HG03045 (cell line): ENCODE measurements at regions not wholly inside any gene's neighbourhood (a gene's known extent, or its start where the extent isn't known, plus 50 kb on each side); places are given as distances from the start of the nearest gene placed in this dataset.
"Not testable (repeated sequence)": the region's sequence is repeated elsewhere in the genome, so short reads cannot be mapped to it uniquely, and the experiment has no call there.

Source experiments
- ATAC-seq: cut with Tn5 transposase; IDR thresholded peaks from one replicate; pipeline ENCODE4 v1.9.1; 2021; ENCODE audit warnings: mild to moderate bottlenecking, moderate library complexity; ENCODE audit not compliant: unreplicated experiment

DNA sequence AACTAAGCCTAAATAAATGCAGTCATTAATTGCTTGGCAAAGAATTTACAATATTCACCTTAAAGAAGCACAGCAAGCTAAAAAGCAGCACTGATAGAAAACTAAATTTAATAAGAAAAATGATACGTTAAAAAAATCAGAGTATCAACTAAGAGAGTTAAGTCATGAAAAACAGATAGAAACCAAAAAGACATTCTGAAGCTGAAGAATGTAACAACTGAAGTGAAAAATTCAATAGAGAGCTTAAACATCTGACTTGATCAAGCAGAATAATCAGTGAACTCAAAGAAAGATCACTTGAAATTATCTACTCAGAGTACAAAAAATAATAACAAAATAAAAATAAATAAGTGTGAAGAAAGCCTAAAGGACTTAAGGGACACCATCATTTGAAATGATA lies 588.0 kb upstream of the HS3ST1 start:
- no peak for ATAC-seq

GRCh38 chr4:12005471-12005870 lies 576.8 kb upstream of the HS3ST1 start:
- no peak for ATAC-seq

DNA sequence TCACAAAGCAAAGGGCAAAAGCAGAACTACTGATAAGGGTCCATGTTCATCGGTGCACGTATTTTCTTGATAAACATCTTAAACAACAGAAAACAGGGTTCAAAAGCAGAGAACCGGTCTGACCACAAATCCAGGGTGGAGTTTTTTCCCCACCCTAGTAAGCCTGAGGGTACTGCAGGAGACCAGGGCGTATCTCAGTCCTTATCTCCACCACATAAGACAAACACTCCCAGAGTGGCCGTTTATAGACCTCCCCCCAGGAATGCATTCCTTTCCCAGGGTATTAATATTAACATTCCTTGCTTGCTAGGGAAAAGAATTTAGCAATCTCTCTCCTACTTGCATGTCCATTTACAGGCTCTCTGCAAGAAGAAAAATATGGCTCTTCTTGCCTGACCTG lies 567.9 kb upstream of the HS3ST1 start:
- ATAC-seq = not testable (repeated sequence)

DNA sequence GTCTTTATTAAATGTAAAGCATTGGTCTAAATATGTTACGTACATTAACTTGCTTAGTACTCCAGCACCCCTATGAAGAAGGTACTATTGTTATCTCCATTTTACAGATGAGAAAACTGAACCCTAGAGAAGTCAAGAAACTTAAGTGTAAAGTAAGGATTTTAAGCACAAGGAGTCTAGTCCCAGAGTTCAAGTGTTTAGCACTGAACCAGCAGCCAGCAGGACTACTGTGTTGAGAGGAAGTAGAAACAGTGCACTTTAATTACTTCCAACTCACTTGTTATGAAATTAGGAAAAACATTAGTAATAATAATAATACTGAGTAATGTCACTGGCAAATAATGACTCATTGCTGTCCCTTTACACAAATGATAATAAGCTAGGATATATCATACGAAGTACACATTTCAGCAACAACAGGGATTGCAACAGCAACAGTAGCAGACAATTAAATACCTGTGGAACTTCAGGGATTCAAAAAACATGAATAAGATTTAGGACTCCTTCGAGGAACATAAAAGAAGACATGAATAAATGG lies 548.1 kb upstream of the HS3ST1 start:
- ATAC-seq = no peak

- ATAC-seq = no peak
Observed at GRCh38 chr4:11973270-11973669, 544.6 kb upstream of the HS3ST1 start.

DNA sequence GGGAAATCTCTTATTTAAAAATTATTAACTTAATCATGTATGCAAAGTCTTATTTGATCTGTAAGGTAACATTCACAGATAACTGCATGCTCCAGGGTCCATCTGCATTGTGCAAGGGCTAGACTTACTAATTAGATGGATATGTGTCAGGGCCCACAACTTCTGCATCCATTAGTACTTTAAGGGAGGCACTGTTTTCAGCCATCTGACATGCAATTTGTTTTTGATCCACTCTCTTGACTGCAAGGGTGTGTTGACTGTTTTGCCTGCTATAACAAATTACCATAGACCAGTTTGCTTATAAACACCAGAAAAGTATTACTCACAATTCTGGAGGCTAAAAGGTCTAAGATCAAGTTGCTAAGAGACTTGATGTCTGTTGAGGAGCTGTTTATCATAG lies 542.1 kb upstream of the HS3ST1 start:
- ATAC-seq = no peak

DNA sequence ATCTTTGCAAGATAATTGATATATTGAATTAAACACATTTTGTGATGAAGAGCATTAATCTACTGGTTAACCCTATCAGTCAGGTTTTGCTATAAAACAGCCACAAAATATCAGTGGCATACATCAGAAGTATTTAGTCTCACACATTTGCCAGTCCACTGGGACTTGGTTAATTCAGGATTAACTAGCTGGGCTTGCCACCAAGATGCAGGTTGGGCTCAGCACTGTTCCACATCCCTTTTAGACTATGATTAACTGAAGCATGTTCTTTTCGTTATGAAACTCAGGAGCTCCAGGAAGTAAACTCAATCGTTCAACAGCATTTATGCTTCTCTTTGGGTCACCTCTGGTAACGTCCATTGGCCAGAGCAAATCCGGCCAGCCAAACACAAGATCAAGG lies 538.1 kb upstream of the HS3ST1 start:
- ATAC-seq = no peak

DNA sequence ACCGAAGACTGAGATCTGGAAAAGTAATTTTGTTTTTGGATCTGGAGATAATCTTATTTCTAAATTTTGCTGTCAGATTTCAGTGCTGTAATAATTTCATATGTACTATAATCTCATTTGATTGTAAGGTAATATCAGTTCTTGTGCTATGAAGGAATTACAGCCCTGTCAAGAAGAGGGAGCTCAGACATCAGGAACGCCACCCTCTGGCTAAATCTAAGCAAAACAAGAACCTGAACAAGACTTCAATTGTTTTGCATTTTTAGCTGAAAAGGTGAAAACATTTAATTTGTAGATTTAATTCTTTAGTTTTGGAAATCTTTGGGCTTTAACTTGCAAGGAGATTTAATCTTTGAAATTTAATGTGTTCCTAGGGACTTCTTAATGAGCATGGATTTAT lies 525.4 kb upstream of the HS3ST1 start:
- ATAC-seq = no peak

DNA sequence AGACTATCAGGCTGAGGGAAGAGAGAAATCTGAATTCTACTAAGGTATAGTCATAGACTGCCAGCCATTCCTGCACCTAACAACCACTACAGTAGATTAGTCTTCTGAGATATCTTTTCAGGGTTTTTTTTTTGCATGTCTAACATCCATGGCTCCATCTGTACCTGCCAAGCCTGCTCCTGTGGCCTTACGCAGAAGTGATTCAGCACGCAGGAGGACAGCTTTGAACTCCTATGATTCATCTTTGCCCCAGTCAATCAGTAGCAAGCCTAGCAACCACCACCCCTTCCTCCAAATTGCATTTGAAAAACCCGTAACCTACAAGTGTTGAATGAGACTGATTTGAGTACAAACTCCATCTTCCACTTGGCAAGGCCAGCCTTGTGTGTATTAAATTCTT lies 520.7 kb upstream of the HS3ST1 start:
- ATAC-seq = no peak

- not testable (repeated sequence) for ATAC-seq
Observed at GRCh38 chr4:11947629-11948028, 518.9 kb upstream of the HS3ST1 start.

- no peak for ATAC-seq
Observed at GRCh38 chr4:11937941-11938340, 509.2 kb upstream of the HS3ST1 start.

- ATAC-seq = no peak
Observed at GRCh38 chr4:11931266-11931820, 502.6 kb upstream of the HS3ST1 start.

DNA sequence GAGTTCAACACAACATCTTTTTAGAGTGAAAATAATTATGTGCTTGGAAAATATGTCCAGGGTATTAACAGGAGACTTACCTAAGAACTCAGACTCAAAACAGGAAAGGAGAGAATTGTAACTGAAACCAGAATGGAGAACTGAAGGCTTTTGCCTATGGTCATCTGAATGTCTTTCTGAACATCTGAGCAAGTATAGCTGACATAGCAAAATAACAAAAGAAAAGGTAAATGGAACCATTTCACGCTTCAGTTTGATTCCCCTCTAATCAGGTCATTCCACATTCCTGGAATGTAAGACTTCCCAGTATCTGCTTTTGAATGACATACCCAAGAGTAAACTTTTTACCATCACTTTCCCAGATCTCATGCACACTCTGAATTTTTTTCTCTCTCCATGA lies 500.4 kb upstream of the HS3ST1 start:
- ATAC-seq = no peak

DNA sequence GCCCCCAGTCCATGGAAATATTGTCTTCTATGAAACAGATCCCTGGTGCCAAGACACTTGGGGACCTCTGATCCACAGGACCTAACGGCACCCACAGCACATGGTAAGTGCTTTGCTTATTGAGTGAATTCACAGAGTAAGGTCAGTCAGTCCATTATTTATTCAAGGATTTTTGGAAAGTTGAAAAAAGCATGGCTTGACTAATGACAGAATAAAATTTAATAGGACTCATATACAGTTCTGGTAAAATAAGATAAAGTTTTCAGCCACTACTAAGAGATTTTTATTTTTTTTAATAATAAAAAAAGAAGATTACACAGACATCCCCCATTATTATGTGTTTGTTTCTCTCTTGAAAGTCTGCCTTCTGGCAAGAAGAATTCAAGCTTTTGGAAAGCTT lies 490.6 kb upstream of the HS3ST1 start:
- ATAC-seq = no peak

DNA sequence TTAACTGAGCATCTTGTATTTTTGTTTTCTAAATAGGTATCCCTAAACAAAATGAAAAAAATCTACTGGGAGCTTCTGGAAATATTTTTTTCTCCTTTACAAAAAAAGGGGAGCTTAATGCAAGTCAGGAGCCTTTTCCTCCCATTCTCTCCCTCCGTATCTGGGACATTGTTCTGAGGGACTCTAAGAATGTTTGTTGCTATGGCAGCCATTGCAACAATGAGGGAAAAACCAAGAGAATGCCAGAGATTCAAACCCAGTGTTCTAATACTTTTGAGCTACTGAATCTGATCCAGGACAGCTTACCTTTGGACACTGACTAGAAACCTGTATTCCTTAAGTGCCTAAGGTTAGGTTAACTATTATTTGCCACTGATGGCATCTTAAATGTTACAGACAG lies 485.7 kb upstream of the HS3ST1 start:
- ATAC-seq = no peak

DNA sequence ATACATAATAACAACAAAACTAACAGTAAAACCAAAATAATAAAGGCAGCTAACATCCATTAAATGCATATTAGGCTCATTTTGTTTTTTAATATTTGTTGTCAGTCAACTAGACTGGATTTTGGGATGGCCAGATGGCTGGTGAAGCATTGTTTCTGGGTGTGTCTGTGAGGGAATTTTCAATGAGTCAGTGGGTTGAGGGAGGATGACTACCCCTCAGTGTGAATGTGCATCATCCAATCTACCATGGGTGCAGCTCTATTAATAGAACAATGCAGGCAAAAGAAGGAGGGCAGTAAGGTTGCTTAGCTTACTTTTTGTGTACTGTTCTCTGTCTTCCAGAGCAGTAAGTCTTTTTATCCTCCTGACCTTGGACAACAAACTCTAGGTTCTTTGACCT lies 484.2 kb upstream of the HS3ST1 start:
- no peak for ATAC-seq

- no peak for ATAC-seq
Observed at GRCh38 chr4:11910812-11911211, 482.1 kb upstream of the HS3ST1 start.

DNA sequence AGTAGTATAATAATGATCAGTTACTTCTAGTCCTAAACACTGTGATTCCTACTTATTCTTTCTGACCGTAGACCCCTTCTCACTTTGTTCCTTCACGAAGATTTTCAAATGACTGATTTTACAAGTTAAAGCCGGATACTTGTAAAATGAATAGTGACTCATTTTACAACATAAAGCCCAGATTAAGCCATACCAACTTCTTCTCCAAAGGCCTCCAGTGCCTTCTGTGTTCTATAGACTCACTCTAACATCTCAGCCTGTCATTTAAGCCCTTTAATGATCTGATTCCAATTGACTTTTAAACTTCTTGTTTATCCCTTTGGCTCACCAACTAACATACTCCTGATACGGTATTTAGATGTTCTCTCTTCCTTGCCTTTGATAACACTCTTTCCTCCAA lies 480.0 kb upstream of the HS3ST1 start:
- no peak for ATAC-seq

DNA sequence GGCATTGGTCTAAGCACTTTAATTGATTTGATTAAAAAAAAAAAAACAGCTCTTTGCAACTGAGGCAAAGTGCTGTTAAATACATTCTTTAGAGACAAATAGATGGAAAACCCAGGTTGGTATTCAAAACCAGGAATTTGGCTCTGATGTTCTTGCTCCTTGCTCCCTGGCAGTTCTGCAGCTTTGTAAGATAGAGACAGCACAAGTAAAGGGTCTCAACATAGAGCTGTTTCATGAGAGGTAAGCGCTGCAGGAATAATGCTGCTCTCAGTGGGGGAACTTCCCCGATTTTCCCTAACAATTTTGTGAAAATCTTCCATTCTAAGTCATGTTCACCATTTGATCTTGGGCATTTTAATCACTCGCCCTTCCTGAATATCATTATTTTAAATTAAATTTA lies 479.5 kb upstream of the HS3ST1 start:
- no peak for ATAC-seq

DNA sequence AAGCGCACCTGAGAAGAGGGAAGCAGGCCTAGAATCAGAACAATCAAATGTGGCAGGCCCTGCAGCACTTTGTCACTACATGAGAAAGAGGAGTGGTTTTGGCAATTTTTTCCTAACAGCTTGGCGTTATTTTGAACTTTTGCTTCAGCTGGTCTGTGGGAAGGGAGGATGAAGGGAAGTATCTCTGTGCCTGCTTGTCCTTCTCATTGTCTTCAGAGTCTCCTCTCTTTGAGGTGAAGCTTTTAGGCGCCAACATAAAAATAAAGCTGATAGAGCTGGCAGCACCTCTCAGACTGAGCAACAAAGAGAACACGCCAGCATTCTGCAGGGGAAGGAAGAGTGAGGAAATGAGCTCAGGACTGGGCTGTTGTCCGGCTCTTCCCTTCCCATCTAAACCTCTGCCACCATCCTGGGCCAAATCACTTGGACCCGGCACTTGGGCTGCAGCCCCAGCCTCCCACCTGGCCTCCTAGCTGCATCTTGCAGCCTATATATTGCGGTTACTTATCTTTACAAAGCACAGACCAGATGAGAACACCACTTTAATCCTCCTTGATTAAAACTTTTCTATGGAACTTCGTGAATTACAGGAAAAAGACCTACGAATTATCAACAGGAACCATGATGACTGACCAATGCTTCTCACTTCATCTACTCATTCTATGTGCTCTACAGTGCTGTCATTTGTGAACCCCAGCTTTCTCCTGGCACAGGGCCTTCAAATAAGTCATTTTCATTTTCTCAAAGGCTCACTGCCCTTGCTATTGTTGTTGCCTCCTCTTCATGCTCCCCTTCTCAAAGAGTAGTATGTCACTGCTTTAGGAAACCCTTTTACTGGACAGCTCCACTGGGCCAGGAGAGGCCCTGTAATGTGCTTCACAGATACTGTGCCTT lies 476.4 kb upstream of the HS3ST1 start:
- ATAC-seq = no peak

- ATAC-seq = no peak
Observed at GRCh38 chr4:11904117-11904535, 475.4 kb upstream of the HS3ST1 start.

- ATAC-seq = no peak
Observed at GRCh38 chr4:11901089-11901488, 472.4 kb upstream of the HS3ST1 start.
